Kidney (tissue), 13 donors: ENCODE measurements at regions not wholly inside any gene's neighbourhood (a gene's known extent, or its start where the extent isn't known, plus 50 kb on each side); places are given as distances from the start of the nearest gene placed in this dataset.

ENCODE experiments used
- DNase-seq, 5 donors: peaks; one replicate each; pipeline ENCODE4 v3.0.0-alpha.2; 2013 to 2020
- FAIRE-seq: peaks from 2 replicates; lab custom pipeline; 2012; peaks lifted over from hg19 to GRCh38; lab: Jason Lieb, UNC
- H3K27ac ChIP-seq, 2 donors: one replicate each; pipeline ENCODE4 v1.7.0; 2013; ENCODE audit warnings: low read depth in 2 of 2, low read length in 2 of 2, inconsistent platforms in 1 of 2
- H3K27me3 ChIP-seq: one replicate; pipeline ENCODE4 v1.7.1; 2013; ENCODE audit warnings: low read length, inconsistent platforms; ENCODE audit not compliant: control insufficient read depth, insufficient read depth
- H3K36me3 ChIP-seq, 3 donors: one replicate each; pipeline versions ENCODE4 v1.7.0 to v1.7.1; 2013; ENCODE audit warnings: low read length in 3 of 3, control low read depth in 1 of 3, inconsistent platforms in 1 of 3; ENCODE audit not compliant: insufficient read depth in 3 of 3, control insufficient read depth in 2 of 3
- H3K4me1 ChIP-seq, 3 donors: one replicate each; pipeline versions ENCODE4 v1.7.0 to v1.7.1; 2013; ENCODE audit warnings: low read length in 3 of 3, inconsistent platforms in 1 of 3, low read depth in 1 of 3; ENCODE audit not compliant: control insufficient read depth in 2 of 3, insufficient read depth in 2 of 3
- H3K4me3 ChIP-seq, 3 donors: one replicate each; pipeline versions ENCODE4 v1.7.0 to v1.8.1; 2013; ENCODE audit warnings: low read length in 3 of 3, control low read depth in 1 of 3, inconsistent platforms in 1 of 3
- H3K9ac ChIP-seq, 3 donors: one replicate each; pipeline versions ENCODE4 v1.7.0 to v1.7.1; 2013; ENCODE audit warnings: low read length in 3 of 3, control low read depth in 1 of 3, inconsistent platforms in 1 of 3
- H3K9me3 ChIP-seq, 3 donors: one replicate each; pipeline versions ENCODE4 v1.7.0 to v1.7.1; 2013; ENCODE audit warnings: low read length in 3 of 3, control low read depth in 1 of 3, inconsistent platforms in 1 of 3; ENCODE audit not compliant: control insufficient read depth in 2 of 3, insufficient read depth in 1 of 3
- intact Hi-C: fragments of 100-400 bp; cut with DNase I; formaldehyde crosslinking; loops from one replicate; pipeline ENCODE4 v1.11.1; 2022
- TF ChIP-seq, protein P1 (sequence below): IDR thresholded peaks from 3 replicates; pipeline ENCODE4 v1.5.1; 2012; ENCODE audit warnings: mild to moderate bottlenecking, moderate library complexity, borderline replicate concordance; ENCODE audit not compliant: insufficient read depth; ENCODE audit errors: extremely low read depth
- donor health status: control.
- donor health status: control.
- donor health status: control.
- donor health status: control.
- donor health status: control.
- donor health status: DM: yes; HTN: yes; CAD: no.
- donor health status: Normal renal cell carcinoma (clear cell type).

DNA sequence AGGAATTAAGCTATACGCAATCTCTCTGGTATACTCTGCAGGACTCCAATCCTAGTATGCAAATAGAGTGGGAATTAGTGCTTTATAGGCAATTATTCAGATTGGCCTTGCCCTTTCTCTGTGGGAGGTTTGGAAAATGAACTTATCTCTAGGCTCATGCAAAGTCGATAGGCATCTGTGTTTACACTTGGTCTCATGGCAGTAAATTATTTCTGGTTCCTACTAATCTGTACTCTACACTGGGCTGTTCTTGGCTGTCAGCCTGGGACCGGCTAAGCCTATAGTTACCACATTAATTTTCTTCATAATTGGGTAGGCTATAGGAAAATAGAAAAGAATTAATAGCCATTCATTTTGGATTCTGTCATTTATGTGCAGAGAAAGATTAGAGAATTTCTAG, 544.6 kb downstream of the AMY1C start:
- no peak for FAIRE-seq
- TF ChIP-seq, protein P1, sequence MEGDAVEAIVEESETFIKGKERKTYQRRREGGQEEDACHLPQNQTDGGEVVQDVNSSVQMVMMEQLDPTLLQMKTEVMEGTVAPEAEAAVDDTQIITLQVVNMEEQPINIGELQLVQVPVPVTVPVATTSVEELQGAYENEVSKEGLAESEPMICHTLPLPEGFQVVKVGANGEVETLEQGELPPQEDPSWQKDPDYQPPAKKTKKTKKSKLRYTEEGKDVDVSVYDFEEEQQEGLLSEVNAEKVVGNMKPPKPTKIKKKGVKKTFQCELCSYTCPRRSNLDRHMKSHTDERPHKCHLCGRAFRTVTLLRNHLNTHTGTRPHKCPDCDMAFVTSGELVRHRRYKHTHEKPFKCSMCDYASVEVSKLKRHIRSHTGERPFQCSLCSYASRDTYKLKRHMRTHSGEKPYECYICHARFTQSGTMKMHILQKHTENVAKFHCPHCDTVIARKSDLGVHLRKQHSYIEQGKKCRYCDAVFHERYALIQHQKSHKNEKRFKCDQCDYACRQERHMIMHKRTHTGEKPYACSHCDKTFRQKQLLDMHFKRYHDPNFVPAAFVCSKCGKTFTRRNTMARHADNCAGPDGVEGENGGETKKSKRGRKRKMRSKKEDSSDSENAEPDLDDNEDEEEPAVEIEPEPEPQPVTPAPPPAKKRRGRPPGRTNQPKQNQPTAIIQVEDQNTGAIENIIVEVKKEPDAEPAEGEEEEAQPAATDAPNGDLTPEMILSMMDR = no peak
- H3K9me3 ChIP-seq = no peaks in the 10 kb centered on the region
- H3K4me1 ChIP-seq = no peaks in the 10 kb centered on the region
- no peaks in the 10 kb centered on the region for H3K27me3 ChIP-seq
- no peak overlapping the region for H3K4me3 ChIP-seq
- peak in 1 of 5 donors; percentile 1 for DNase-seq
- no peaks in the 10 kb centered on the region for H3K36me3 ChIP-seq
- no peak overlapping the region for H3K9ac ChIP-seq
- H3K27ac ChIP-seq = no peak overlapping the region
- intact Hi-C loops = no loop called here

DNA sequence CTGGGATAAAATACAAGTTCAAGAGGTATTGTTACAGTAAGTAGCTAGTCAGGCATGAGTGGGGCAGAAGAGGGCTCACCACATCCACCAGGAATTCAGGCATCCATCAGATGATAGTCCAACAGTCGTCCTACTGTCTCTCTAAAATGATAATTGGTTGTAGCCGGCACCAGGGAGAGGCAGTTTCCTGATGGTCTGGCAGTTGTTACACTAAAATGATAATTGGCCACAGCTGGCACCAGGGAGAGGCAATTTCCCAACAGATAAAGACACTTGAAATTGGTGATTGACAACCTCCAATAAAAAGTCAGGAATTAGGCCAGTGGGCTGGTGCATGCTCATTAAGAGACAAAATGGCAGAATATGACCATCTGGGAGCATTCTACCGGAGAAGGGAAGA, 545.8 kb downstream of the AMY1C start:
- FAIRE-seq (no peak), DNase-seq (no peak)
- no peaks in the 10 kb centered on the region for H3K36me3 ChIP-seq
- no peak overlapping the region for H3K4me3 ChIP-seq
- intact Hi-C loops = no loop called here
- no peaks in the 10 kb centered on the region for H3K9me3 ChIP-seq
- no peaks in the 10 kb centered on the region for H3K27me3 ChIP-seq
- H3K9ac ChIP-seq = no peak overlapping the region
- TF ChIP-seq, protein P1 = no peak
- H3K27ac ChIP-seq = no peak overlapping the region
- H3K4me1 ChIP-seq = no peaks in the 10 kb centered on the region

- Histone ChIP-seq H3K27me3 (no peaks in the 10 kb centered on the region), H3K9me3 (no peaks in the 10 kb centered on the region), H3K4me1 (no peaks in the 10 kb centered on the region), H3K4me3 (no peak overlapping the region), H3K27ac (no peak overlapping the region), H3K36me3 (no peaks in the 10 kb centered on the region), H3K9ac (no peak overlapping the region)
- DNase-seq (no peak), FAIRE-seq (no peak)
- intact Hi-C loops = no loop called here
- TF ChIP-seq, protein P1 = no peak
Measured at GRCh38 chr1:104309673-104310072, 560.0 kb downstream of the AMY1C start.

- Histone ChIP-seq H3K9ac (no peak overlapping the region), H3K27ac (no peak overlapping the region), H3K4me1 (no peaks in the 10 kb centered on the region), H3K36me3 (no peaks in the 10 kb centered on the region), H3K27me3 (no peaks in the 10 kb centered on the region), H3K9me3 (no peaks in the 10 kb centered on the region), H3K4me3 (no peak overlapping the region)
- TF ChIP-seq, protein P1 = no peak
- DNase-seq (no peak), FAIRE-seq (no peak)
- intact Hi-C loops = no loop called here
Measured at GRCh38 chr1:104315823-104316222, 566.1 kb downstream of the AMY1C start.
